Neural cell (in vitro differentiated cells): ENCODE measurements at regions not wholly inside any gene's neighbourhood (a gene's known extent, or its start where the extent isn't known, plus 50 kb on each side); places are given as distances from the start of the nearest gene placed in this dataset.

Experiments
- CTCF ChIP-seq: fragments of 450-650 bp; IDR thresholded peaks from 2 replicates; pipeline ENCODE4 v1.5.1; 2014; ENCODE audit warnings: antibody characterized with exemption, mild to moderate bottlenecking, moderate library complexity; ENCODE audit not compliant: poor library complexity, severe bottlenecking
- EZH2 ChIP-seq: fragments of 200-600, 300-800 bp; shearing (Covaris generic), sonication (generic); IDR thresholded peaks from 2 replicates; pipeline ENCODE4 v1.6.1; 2014; ENCODE audit warnings: antibody characterized with exemption, low read length, borderline replicate concordance, mild to moderate bottlenecking; ENCODE audit not compliant: insufficient read depth, poor library complexity, severe bottlenecking
- POLR2AphosphoS5 ChIP-seq: IDR thresholded peaks from 2 replicates; pipeline ENCODE4 v1.6.1; 2012
- TAF1 ChIP-seq: IDR thresholded peaks from 2 replicates; pipeline ENCODE4 v1.6.1; 2012; ENCODE audit warnings: low read depth

GRCh38 chrX:137896123-137896522, 330.2 kb downstream of the ZIC3 start:
- no peak for TF ChIP-seq CTCF
- TF ChIP-seq TAF1, result no peak
- no peak for TF ChIP-seq POLR2AphosphoS5
- TF ChIP-seq EZH2, result no peak
